EL (cell line): ENCODE measurements at regions not wholly inside any gene's neighbourhood (a gene's known extent, or its start where the extent isn't known, plus 50 kb on each side); places are given as distances from the start of the nearest gene placed in this dataset.

Source experiments
- DNase-seq: peaks from one replicate; pipeline ENCODE4 v3.0.0-alpha.2; 2016

- DNase-seq: no peak
Measured at GRCh38 chr15:93706495-93707292, 524.7 kb upstream of the MCTP2 start.

- DNase-seq: no peak
Measured at GRCh38 chr15:93705753-93706455, 525.5 kb upstream of the MCTP2 start.

GRCh38 chr15:93703092-93703739 is 528.1 kb upstream of the MCTP2 start:
- DNase-seq: no peak

GRCh38 chr15:93700051-93700450 is 531.3 kb upstream of the MCTP2 start:
- DNase-seq: no peak

GRCh38 chr15:93694033-93694432 is 537.3 kb upstream of the MCTP2 start:
- no peak for DNase-seq

- no peak for DNase-seq
Measured at GRCh38 chr15:93683651-93684050, 547.7 kb upstream of the MCTP2 start.

- DNase-seq: no peak
Measured at GRCh38 chr15:93671387-93671943, 559.9 kb upstream of the MCTP2 start.

GRCh38 chr15:93670931-93671330 is 560.4 kb upstream of the MCTP2 start:
- no peak for DNase-seq

GRCh38 chr15:93664213-93664956 is 567.0 kb upstream of the MCTP2 start:
- no peak for DNase-seq

- DNase-seq: no peak
Measured at GRCh38 chr15:93662162-93662885, 569.0 kb upstream of the MCTP2 start.

- DNase-seq: no peak
Measured at GRCh38 chr15:93658026-93658816, 569.2 kb upstream of the RGMA start.

- DNase-seq: no peak
Measured at GRCh38 chr15:93656041-93656440, 567.0 kb upstream of the RGMA start.

- DNase-seq: no peak
Measured at GRCh38 chr15:93649691-93650235, 560.8 kb upstream of the RGMA start.

GRCh38 chr15:93646193-93646592 is 557.2 kb upstream of the RGMA start:
- DNase-seq: no peak

- no peak for DNase-seq
Measured at GRCh38 chr15:93645594-93645993, 556.6 kb upstream of the RGMA start.

- no peak for DNase-seq
Measured at GRCh38 chr15:93644595-93644994, 555.6 kb upstream of the RGMA start.

GRCh38 chr15:93640411-93640962 is 551.5 kb upstream of the RGMA start:
- DNase-seq: no peak

- DNase-seq: no peak
Measured at GRCh38 chr15:93631958-93632618, 543.1 kb upstream of the RGMA start.

- DNase-seq: no peak
Measured at GRCh38 chr15:93619597-93619996, 530.6 kb upstream of the RGMA start.

GRCh38 chr15:93617443-93617842 is 528.4 kb upstream of the RGMA start:
- DNase-seq: no peak
